ENCODE measurements at regions not wholly inside any gene's neighbourhood (a gene's known extent, or its start where the extent isn't known, plus 50 kb on each side); places are given as distances from the start of the nearest gene placed in this dataset.

DNA sequence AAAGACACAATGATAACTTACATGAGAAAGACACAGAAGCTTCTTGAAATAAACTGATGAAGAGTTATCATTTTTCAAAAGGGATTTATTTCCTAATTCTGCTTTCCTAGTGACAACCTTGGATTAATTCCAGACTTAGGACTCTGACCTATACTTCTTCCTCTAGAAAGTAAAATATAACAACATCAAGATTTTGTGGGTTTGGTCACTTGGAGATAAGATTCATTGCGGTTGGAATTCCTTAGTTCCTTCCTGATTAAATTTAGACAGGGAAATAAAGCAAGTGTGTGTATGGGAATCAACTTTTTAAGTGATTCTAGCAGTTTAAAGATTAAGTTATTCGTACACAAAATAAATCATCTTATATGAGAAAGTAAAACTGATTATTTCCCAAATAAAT, 208.4 kb upstream of the CCDC150 start:
- H3K4me3 ChIP-seq, result no peak overlapping the region
- 38% methylated on average over 2 of the region's 2 CpGs for WGBS (ENCODE audit: insufficient coverage, low coverage, missing lambda C conversion rate)
- H4K20me1 ChIP-seq (replicated peaks; ENCODE audit: control insufficient read depth, insufficient read depth, low read length), result no peaks in the 10 kb centered on the region
- CTCF ChIA-PET (ENCODE audit: low intra/inter-chr PET ratio), result no interaction called here
- H3K9ac ChIP-seq (ENCODE audit: insufficient read depth in 1 of 2, low read depth in 2 of 2, low read length in 2 of 2), result no peak overlapping the region
- H3K79me2 ChIP-seq (ENCODE audit: control insufficient read depth, insufficient read depth, low read length), result no peaks in the 10 kb centered on the region
- no peaks in the 10 kb centered on the region for H3K9me1 ChIP-seq (ENCODE audit: control insufficient read depth, insufficient read depth, low read length)
- no peaks in the 10 kb centered on the region for H3K4me1 ChIP-seq (replicated peaks in 1 of 2; ENCODE audit: control insufficient read depth in 2 of 2, insufficient read depth in 2 of 2, low read length in 2 of 2)
- H3K4me2 ChIP-seq (ENCODE audit: insufficient read depth, low read length), result no peak overlapping the region
- DNase-seq (ENCODE audit: extremely low read depth in 1 of 4, low spot score in 3 of 4), result no peak
- POLR2A ChIA-PET, result no interaction called here
- BruUV-seq (replicated peaks), result no TSS peak
- no peaks in the 10 kb centered on the region for H3K36me3 ChIP-seq (ENCODE audit: control insufficient read depth, insufficient read depth, low read length)
- FAIRE-seq, result no peak
- no peaks in the 10 kb centered on the region for H3K9me3 ChIP-seq (replicated peaks; ENCODE audit: control insufficient read depth, insufficient read depth, low read depth, low read length)
- no peak for ATAC-seq
- H3K27me3 ChIP-seq (ENCODE audit: control insufficient read depth in 2 of 2, insufficient read depth in 2 of 2, low read length in 2 of 2), result no peaks in the 10 kb centered on the region
- TF ChIP-seq EGR1 (conservative IDR thresholded peaks at IDR 0.05) (no peak), ETS2 (tag; IDR thresholded peaks at IDR 0.05; ENCODE audit: borderline replicate concordance, poor library complexity, severe bottlenecking) (no peak), HDAC2 (IDR thresholded peaks at IDR 0.05) (no peak), HNRNPLL (IDR thresholded peaks at IDR 0.05; ENCODE audit: low read depth, low read length, poor library complexity, severe bottlenecking) (no peak), DNMT1 (IDR thresholded peaks at IDR 0.05) (no peak), ZNF232 (CRISPR knock-in tag; IDR thresholded peaks at IDR 0.05) (no peak), ZNF699 (CRISPR knock-in tag; IDR thresholded peaks at IDR 0.05; ENCODE audit: insufficient replicate concordance) (no peak), CBX3 (IDR thresholded peaks at IDR 0.05; ENCODE audit: borderline replicate concordance in 1 of 2, low read length in 2 of 2) (no peak), HNRNPL (IDR thresholded peaks at IDR 0.05; ENCODE audit: low read depth, low read length) (no peak), THRAP3 (IDR thresholded peaks at IDR 0.05; ENCODE audit: borderline replicate concordance) (no peak), KAT8 (IDR thresholded peaks at IDR 0.05; ENCODE audit: low read depth) (no peak), ZNF143 (CRISPR knock-in tag; IDR thresholded peaks at IDR 0.05) (no peak), ZNF140 (CRISPR knock-in tag; IDR thresholded peaks at IDR 0.05) (no peak)
- TF ChIP-seq, protein P1, sequence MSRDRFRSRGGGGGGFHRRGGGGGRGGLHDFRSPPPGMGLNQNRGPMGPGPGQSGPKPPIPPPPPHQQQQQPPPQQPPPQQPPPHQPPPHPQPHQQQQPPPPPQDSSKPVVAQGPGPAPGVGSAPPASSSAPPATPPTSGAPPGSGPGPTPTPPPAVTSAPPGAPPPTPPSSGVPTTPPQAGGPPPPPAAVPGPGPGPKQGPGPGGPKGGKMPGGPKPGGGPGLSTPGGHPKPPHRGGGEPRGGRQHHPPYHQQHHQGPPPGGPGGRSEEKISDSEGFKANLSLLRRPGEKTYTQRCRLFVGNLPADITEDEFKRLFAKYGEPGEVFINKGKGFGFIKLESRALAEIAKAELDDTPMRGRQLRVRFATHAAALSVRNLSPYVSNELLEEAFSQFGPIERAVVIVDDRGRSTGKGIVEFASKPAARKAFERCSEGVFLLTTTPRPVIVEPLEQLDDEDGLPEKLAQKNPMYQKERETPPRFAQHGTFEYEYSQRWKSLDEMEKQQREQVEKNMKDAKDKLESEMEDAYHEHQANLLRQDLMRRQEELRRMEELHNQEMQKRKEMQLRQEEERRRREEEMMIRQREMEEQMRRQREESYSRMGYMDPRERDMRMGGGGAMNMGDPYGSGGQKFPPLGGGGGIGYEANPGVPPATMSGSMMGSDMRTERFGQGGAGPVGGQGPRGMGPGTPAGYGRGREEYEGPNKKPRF (IDR thresholded peaks at IDR 0.05; ENCODE audit: low read depth, low read length), result no peak
- TF ChIP-seq, protein P2, sequence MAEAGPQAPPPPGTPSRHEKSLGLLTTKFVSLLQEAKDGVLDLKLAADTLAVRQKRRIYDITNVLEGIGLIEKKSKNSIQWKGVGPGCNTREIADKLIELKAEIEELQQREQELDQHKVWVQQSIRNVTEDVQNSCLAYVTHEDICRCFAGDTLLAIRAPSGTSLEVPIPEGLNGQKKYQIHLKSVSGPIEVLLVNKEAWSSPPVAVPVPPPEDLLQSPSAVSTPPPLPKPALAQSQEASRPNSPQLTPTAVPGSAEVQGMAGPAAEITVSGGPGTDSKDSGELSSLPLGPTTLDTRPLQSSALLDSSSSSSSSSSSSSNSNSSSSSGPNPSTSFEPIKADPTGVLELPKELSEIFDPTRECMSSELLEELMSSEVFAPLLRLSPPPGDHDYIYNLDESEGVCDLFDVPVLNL (CRISPR knock-in tag; IDR thresholded peaks at IDR 0.05; ENCODE audit: low read depth), result no peak
- in situ Hi-C loops (cut with MboI), result no loop called here
- H3K27ac ChIP-seq (ENCODE audit: extremely low read depth, low read depth, low read length), result no peak overlapping the region
- intact Hi-C loops (cut with micrococcal nuclease), result no loop called here
- no peak overlapping the region for H2AFZ ChIP-seq (ENCODE audit: low read depth, low read length)
